ENCODE measurements at regions not wholly inside any gene's neighbourhood (a gene's known extent, or its start where the extent isn't known, plus 50 kb on each side); places are given as distances from the start of the nearest gene placed in this dataset.

- TF ChIP-seq, protein P1, sequence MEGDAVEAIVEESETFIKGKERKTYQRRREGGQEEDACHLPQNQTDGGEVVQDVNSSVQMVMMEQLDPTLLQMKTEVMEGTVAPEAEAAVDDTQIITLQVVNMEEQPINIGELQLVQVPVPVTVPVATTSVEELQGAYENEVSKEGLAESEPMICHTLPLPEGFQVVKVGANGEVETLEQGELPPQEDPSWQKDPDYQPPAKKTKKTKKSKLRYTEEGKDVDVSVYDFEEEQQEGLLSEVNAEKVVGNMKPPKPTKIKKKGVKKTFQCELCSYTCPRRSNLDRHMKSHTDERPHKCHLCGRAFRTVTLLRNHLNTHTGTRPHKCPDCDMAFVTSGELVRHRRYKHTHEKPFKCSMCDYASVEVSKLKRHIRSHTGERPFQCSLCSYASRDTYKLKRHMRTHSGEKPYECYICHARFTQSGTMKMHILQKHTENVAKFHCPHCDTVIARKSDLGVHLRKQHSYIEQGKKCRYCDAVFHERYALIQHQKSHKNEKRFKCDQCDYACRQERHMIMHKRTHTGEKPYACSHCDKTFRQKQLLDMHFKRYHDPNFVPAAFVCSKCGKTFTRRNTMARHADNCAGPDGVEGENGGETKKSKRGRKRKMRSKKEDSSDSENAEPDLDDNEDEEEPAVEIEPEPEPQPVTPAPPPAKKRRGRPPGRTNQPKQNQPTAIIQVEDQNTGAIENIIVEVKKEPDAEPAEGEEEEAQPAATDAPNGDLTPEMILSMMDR (conservative IDR thresholded peaks at IDR 0.05 in 1 of 2, IDR thresholded peaks at IDR 0.05 in 1 of 2; ENCODE audit: extremely low read depth in 1 of 2, insufficient read depth in 1 of 2, low read depth in 1 of 2, low read length in 2 of 2): no peak
- no peak for TF ChIP-seq EZH2 (IDR thresholded peaks at IDR 0.05; ENCODE audit: borderline replicate concordance, low read length)
These were observed 398.5 kb upstream of the SASH1 start for GRCh38 chr6:147944122-147944521.

All from mammary epithelial cell (primary cell).